A549 (cell line): ENCODE measurements at regions not wholly inside any gene's neighbourhood (a gene's known extent, or its start where the extent isn't known, plus 50 kb on each side); places are given as distances from the start of the nearest gene placed in this dataset.

Experiments
- ATAC-seq, 2 experiments: fragments of 200-7000 bp in 1 of 2; fragments of >200 bp in 1 of 2; cut with Nextera tagmentation in 1 of 2; cut with Tn5 transposase in 1 of 2; 3 replicates each; pipeline versions ENCODE4 v1.8.0 to v1.9.1; 2018 to 2020; ENCODE audit warnings: mild to moderate bottlenecking in 1 of 2, moderate library complexity in 1 of 2
- CTCF ChIA-PET: fragments of 300-600 bp; sonication (Branson Sonifier 250); formaldehyde crosslinking; extraction: SDS; loops from one replicate; lab custom pipeline; 2021; ENCODE audit warnings: antibody characterized with exemption, inconsistent platforms; lab: Yijun Ruan, JAX
- POLR2A ChIA-PET: fragments of 350-600 bp; formaldehyde crosslinking; extraction: SDS; loops from one replicate; lab custom pipeline; 2021; ENCODE audit warnings: antibody characterized with exemption, inconsistent platforms; lab: Yijun Ruan, JAX
- DNase-seq, 2 experiments: peaks; one replicate each; pipeline versions ENCODE4 v3.0.0 to v3.0.0-alpha.2; 2011 to 2016; ENCODE audit warnings: low read depth in 1 of 2, low spot score in 1 of 2
- FAIRE-seq: peaks from 2 replicates; lab custom pipeline; 2011; peaks lifted over from hg19 to GRCh38; lab: Jason Lieb, UNC
- H3K27ac ChIP-seq, 2 experiments: fragments of >200 bp; sonication (Bioruptor Twin); formaldehyde crosslinking; 3 replicates each; pipeline ENCODE4 v1.5.1; 2016 to 2017
- H3K4me1 ChIP-seq: fragments of >200 bp; sonication (Bioruptor Twin); formaldehyde crosslinking; 3 replicates; pipeline ENCODE4 v1.6.1; 2016
- H3K4me2 ChIP-seq: fragments of >200 bp; sonication (Bioruptor Twin); formaldehyde crosslinking; 3 replicates; pipeline ENCODE4 v1.6.1; 2016
- H3K4me3 ChIP-seq: fragments of >200 bp; sonication (Bioruptor Twin); formaldehyde crosslinking; 3 replicates; pipeline ENCODE4 v1.5.1; 2016
- H3K9me3 ChIP-seq: fragments of >200 bp; sonication (Bioruptor Twin); formaldehyde crosslinking; 3 replicates; pipeline ENCODE4 v1.6.1; 2016
- CHD2 ChIP-seq: fragments of 150-350 bp; IDR thresholded peaks from 2 replicates; pipeline ENCODE4 v1.6.1; 2014; ENCODE audit warnings: low read length; ENCODE audit not compliant: partially characterized antibody
- CHD4 ChIP-seq: fragments of 200-600 bp; sonication (generic); IDR thresholded peaks from 2 replicates; pipeline ENCODE4 v1.6.1; 2016; ENCODE audit warnings: antibody characterized with exemption, mild to moderate bottlenecking, borderline replicate concordance
- EHF ChIP-seq: fragments of 250-450 bp; sonication (Bioruptor Pico); IDR thresholded peaks from 2 replicates; pipeline ENCODE4 v1.5.0; 2020; ENCODE audit warnings: mild to moderate bottlenecking
- EHMT2 ChIP-seq: fragments of 200-600 bp; sonication (generic); IDR thresholded peaks from 2 replicates; pipeline ENCODE4 v1.6.1; 2016; ENCODE audit warnings: antibody characterized with exemption, low read depth, mild to moderate bottlenecking, moderate library complexity
- HOXA7 ChIP-seq: fragments of 250-450 bp; sonication (Bioruptor Pico); IDR thresholded peaks from 2 replicates; pipeline ENCODE4 v1.5.0; 2020; ENCODE audit warnings: mild to moderate bottlenecking, moderate library complexity
- HOXB13 ChIP-seq: fragments of 250-450 bp; sonication (Bioruptor Pico); IDR thresholded peaks from 2 replicates; pipeline ENCODE4 v1.5.0; 2020; ENCODE audit warnings: low read depth, mild to moderate bottlenecking, moderate library complexity
- MAZ ChIP-seq: fragments of 150-350 bp; IDR thresholded peaks from 2 replicates; pipeline ENCODE4 v1.6.1; 2014; ENCODE audit warnings: antibody characterized with exemption, low read depth, low read length, borderline replicate concordance
- NFE2L2 ChIP-seq: fragments of 150-350 bp; conservative IDR thresholded peaks from 2 replicates; pipeline ENCODE4 v1.6.1; 2014; ENCODE audit warnings: low read length
- NPAS2 ChIP-seq: fragments of 250-450 bp; sonication (Bioruptor Pico); IDR thresholded peaks from 2 replicates; pipeline ENCODE4 v1.8.0; 2022; ENCODE audit warnings: mild to moderate bottlenecking, moderate library complexity, borderline replicate concordance
- POLR2A ChIP-seq: IDR thresholded peaks from 2 replicates; pipeline ENCODE4 v1.6.1; 2012; ENCODE audit warnings: mild to moderate bottlenecking, low read length
- POLR2AphosphoS2 ChIP-seq: conservative IDR thresholded peaks from 2 replicates; pipeline ENCODE4 v1.6.1; 2012; ENCODE audit warnings: low read length, improper control_type of control experiment, inconsistent platforms
- RNF2 ChIP-seq: fragments of 200-600 bp; sonication (generic); IDR thresholded peaks from 2 replicates; pipeline ENCODE4 v1.6.1; 2016; ENCODE audit warnings: low read depth, mild to moderate bottlenecking, antibody characterized with exemption, moderate library complexity, borderline replicate concordance
- SREBF2 ChIP-seq: fragments of 450-650 bp; IDR thresholded peaks from 2 replicates; pipeline ENCODE4 v1.6.1; 2014; ENCODE audit warnings: mild to moderate bottlenecking, moderate library complexity
- ZFP36 ChIP-seq: fragments of 450-650 bp; IDR thresholded peaks from 2 replicates; pipeline ENCODE4 v1.6.1; 2014; ENCODE audit warnings: borderline replicate concordance; ENCODE audit not compliant: partially characterized antibody
- ZSCAN20 ChIP-seq: fragments of 250-450 bp; sonication (Bioruptor Pico); IDR thresholded peaks from 2 replicates; pipeline ENCODE4 v1.8.0; 2022; ENCODE audit warnings: mild to moderate bottlenecking, moderate library complexity
- WGBS: methylation state at CpG from one replicate; pipeline ENCODE4 v1.1.6; 2017; ENCODE audit errors: missing lambda C conversion rate; 5-methylcytosine and 5-hydroxymethylcytosine counted together
- TF ChIP-seq, protein P1 (sequence below): fragments of 200-600 bp; sonication (generic); IDR thresholded peaks from 2 replicates; pipeline ENCODE4 v1.6.1; 2016; ENCODE audit warnings: antibody characterized with exemption, mild to moderate bottlenecking, moderate library complexity
- TF ChIP-seq, protein P2 (sequence below): fragments of >200 bp; sonication (Bioruptor Twin); formaldehyde crosslinking; IDR thresholded peaks from 3 replicates; pipeline ENCODE4 v1.5.1; 2016
- TF ChIP-seq, protein P3 (sequence below): IDR thresholded peaks from 2 replicates; pipeline ENCODE4 v1.6.1; 2012; ENCODE audit warnings: low read depth, borderline replicate concordance
- TF ChIP-seq, protein P4 (sequence below): fragments of 150-350 bp; IDR thresholded peaks from 2 replicates; pipeline ENCODE4 v1.6.1; 2014; ENCODE audit warnings: low read depth, mild to moderate bottlenecking, low read length

DNA sequence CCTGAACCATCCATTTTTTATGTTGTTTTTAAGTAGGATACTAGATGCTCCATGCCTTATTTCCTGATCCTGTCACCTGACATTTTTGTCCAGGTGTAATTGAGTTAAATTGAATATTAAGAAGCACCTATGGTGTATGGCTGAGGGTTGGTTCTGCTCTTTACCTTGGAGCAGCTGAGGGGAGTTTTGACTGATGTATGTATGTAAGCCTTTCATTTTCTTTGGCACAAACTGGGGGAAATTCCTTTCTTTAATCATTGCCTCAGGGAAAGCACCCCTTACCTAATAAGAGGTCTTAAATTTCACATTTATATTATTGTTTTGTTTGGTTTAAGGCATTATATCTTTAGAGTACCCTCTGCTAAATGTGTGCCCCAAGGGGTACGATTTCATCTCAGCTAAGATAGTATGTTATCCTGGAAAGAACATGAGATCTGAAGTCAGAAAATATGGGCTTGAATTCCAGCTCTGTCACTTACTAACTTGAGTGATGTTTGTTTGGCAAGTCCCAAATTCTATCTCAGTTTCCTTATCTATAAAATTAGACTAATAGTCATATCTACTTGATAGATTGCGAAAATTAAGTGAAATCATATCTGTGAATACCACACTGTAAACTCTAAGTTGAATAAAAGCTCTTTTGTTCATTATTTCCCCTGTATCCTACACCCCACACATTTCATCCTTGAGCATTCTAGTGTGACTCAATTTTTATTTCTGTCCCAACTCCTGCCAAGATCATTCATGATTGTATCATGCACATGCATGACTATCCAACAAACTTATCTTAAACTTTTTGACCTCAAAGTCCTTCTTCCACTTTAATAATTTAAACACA lies 57.7 kb upstream of the NUF2 start:
- Histone ChIP-seq H3K4me2 (no peak overlapping the region), H3K4me1 (no peaks in the 10 kb centered on the region), H3K9me3 (no peaks in the 10 kb centered on the region), H3K4me3 (no peak overlapping the region), H3K27ac (no peak overlapping the region)
- ChIA-PET CTCF (no interaction called here), POLR2A (no interaction called here)
- TF ChIP-seq POLR2AphosphoS2, result no peak
- TF ChIP-seq, protein P1, sequence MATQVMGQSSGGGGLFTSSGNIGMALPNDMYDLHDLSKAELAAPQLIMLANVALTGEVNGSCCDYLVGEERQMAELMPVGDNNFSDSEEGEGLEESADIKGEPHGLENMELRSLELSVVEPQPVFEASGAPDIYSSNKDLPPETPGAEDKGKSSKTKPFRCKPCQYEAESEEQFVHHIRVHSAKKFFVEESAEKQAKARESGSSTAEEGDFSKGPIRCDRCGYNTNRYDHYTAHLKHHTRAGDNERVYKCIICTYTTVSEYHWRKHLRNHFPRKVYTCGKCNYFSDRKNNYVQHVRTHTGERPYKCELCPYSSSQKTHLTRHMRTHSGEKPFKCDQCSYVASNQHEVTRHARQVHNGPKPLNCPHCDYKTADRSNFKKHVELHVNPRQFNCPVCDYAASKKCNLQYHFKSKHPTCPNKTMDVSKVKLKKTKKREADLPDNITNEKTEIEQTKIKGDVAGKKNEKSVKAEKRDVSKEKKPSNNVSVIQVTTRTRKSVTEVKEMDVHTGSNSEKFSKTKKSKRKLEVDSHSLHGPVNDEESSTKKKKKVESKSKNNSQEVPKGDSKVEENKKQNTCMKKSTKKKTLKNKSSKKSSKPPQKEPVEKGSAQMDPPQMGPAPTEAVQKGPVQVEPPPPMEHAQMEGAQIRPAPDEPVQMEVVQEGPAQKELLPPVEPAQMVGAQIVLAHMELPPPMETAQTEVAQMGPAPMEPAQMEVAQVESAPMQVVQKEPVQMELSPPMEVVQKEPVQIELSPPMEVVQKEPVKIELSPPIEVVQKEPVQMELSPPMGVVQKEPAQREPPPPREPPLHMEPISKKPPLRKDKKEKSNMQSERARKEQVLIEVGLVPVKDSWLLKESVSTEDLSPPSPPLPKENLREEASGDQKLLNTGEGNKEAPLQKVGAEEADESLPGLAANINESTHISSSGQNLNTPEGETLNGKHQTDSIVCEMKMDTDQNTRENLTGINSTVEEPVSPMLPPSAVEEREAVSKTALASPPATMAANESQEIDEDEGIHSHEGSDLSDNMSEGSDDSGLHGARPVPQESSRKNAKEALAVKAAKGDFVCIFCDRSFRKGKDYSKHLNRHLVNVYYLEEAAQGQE, result no peak
- TF ChIP-seq, protein P2, sequence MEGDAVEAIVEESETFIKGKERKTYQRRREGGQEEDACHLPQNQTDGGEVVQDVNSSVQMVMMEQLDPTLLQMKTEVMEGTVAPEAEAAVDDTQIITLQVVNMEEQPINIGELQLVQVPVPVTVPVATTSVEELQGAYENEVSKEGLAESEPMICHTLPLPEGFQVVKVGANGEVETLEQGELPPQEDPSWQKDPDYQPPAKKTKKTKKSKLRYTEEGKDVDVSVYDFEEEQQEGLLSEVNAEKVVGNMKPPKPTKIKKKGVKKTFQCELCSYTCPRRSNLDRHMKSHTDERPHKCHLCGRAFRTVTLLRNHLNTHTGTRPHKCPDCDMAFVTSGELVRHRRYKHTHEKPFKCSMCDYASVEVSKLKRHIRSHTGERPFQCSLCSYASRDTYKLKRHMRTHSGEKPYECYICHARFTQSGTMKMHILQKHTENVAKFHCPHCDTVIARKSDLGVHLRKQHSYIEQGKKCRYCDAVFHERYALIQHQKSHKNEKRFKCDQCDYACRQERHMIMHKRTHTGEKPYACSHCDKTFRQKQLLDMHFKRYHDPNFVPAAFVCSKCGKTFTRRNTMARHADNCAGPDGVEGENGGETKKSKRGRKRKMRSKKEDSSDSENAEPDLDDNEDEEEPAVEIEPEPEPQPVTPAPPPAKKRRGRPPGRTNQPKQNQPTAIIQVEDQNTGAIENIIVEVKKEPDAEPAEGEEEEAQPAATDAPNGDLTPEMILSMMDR, result no peak
- TF ChIP-seq ZFP36, result no peak
- no peak for TF ChIP-seq ZSCAN20 (CRISPR knock-in tag)
- TF ChIP-seq RNF2, result no peak
- TF ChIP-seq CHD4, result no peak
- no peak for TF ChIP-seq HOXB13
- TF ChIP-seq NPAS2 (CRISPR knock-in tag), result no peak
- no peak for TF ChIP-seq POLR2A
- TF ChIP-seq, protein P3, sequence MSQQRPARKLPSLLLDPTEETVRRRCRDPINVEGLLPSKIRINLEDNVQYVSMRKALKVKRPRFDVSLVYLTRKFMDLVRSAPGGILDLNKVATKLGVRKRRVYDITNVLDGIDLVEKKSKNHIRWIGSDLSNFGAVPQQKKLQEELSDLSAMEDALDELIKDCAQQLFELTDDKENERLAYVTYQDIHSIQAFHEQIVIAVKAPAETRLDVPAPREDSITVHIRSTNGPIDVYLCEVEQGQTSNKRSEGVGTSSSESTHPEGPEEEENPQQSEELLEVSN, result no peak
- TF ChIP-seq SREBF2, result no peak
- no peak for TF ChIP-seq CHD2
- DNase-seq, result no peak
- 32% methylated on average over 2 of the region's 2 CpGs for WGBS
- no peak for ATAC-seq
- FAIRE-seq, result no peak

DNA sequence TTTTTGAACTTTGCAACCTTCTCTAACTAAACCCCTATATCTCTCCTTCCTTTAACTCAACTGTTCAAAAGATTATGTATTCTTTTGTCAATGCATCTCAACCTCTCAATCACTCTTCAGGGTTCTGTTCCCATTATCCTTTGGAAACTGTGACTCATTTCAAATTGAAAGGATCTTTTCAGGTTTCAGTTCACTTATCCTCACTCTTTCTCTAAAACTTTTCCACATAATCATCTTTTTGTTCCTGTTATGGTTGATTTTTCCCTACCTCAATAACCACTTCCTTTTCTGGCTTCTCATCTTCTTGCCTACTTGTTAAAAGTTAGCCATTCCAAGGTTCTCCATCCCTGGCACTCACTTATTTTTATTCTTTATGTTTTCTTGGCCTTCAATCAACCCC lies 56.2 kb upstream of the NUF2 start:
- H3K4me1 ChIP-seq, result no peaks in the 10 kb centered on the region
- TF ChIP-seq CHD4 (no peak), HOXA7 (no peak), EHF (no peak), NFE2L2 (no peak), EHMT2 (no peak), MAZ (no peak)
- TF ChIP-seq, protein P4, sequence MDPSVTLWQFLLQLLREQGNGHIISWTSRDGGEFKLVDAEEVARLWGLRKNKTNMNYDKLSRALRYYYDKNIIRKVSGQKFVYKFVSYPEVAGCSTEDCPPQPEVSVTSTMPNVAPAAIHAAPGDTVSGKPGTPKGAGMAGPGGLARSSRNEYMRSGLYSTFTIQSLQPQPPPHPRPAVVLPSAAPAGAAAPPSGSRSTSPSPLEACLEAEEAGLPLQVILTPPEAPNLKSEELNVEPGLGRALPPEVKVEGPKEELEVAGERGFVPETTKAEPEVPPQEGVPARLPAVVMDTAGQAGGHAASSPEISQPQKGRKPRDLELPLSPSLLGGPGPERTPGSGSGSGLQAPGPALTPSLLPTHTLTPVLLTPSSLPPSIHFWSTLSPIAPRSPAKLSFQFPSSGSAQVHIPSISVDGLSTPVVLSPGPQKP, result no peak
- TF ChIP-seq, all 56 proteins: peak for 0
- CTCF ChIA-PET, result no interaction called here
- no peak for ATAC-seq
- POLR2A ChIA-PET, result no interaction called here
- no peak for FAIRE-seq
- Histone ChIP-seq H3K27ac (no peak overlapping the region), H3K4me2 (no peak overlapping the region), H3K4me3 (no peak overlapping the region), H3K9me3 (no peaks in the 10 kb centered on the region)
- DNase-seq, result no peak
